IMR-90 (cell line): ENCODE measurements at regions not wholly inside any gene's neighbourhood (a gene's known extent, or its start where the extent isn't known, plus 50 kb on each side); places are given as distances from the start of the nearest gene placed in this dataset.

Experiments
- ATAC-seq: fragments of 200-7000 bp; cut with Tn5 transposase; 2 replicates; pipeline ENCODE4 v1.9.1; 2020; ENCODE audit warnings: low read depth, mild to moderate bottlenecking, moderate library complexity
- BruUV-seq: library from RNA; stranded (reverse); fragments of 400-500 nt; replicated peaks from 2 replicates; lab custom pipeline; 2021; lab: Mats Ljungman, UMichigan
- CTCF ChIA-PET: fragments of 300-600 bp; formaldehyde crosslinking; extraction: SDS; loops from one replicate; lab custom pipeline; 2021; ENCODE audit warnings: antibody characterized with exemption; lab: Yijun Ruan, JAX
- POLR2A ChIA-PET: fragments of 300-600 bp; sonication (Branson Sonifier 250); formaldehyde crosslinking; loops from one replicate; lab custom pipeline; 2022; ENCODE audit warnings: antibody characterized with exemption; ENCODE audit not compliant: unreplicated experiment; lab: Charles Lee
- DNase-seq: peaks from one replicate; pipeline ENCODE4 v3.0.0; 2013
- H2AFZ ChIP-seq: replicated peaks from 2 replicates; pipeline ENCODE3; 2013; ENCODE audit warnings: low read length, mild to moderate bottlenecking; ENCODE audit not compliant: poor library complexity
- H2AK5ac ChIP-seq: 2 replicates; pipeline ENCODE4 v1.6.1; 2013; ENCODE audit warnings: low read depth, low read length, inconsistent platforms
- H2AK9ac ChIP-seq: replicated peaks from 2 replicates; pipeline ENCODE3; 2013; ENCODE audit warnings: mild to moderate bottlenecking, low read depth, low read length, moderate library complexity; ENCODE audit not compliant: poor library complexity
- H2BK120ac ChIP-seq: 2 replicates; pipeline ENCODE4 v1.6.1; 2013; ENCODE audit warnings: low read depth, low read length, inconsistent platforms
- H2BK15ac ChIP-seq: 3 replicates; pipeline ENCODE4 v1.6.1; 2013; ENCODE audit warnings: low read depth, low read length, inconsistent platforms
- H2BK20ac ChIP-seq: 2 replicates; pipeline ENCODE4 v1.6.1; 2013; ENCODE audit warnings: low read depth, mild to moderate bottlenecking, inconsistent platforms, low read length, moderate library complexity
- H2BK5ac ChIP-seq: 2 replicates; pipeline ENCODE4 v1.6.1; 2013; ENCODE audit warnings: mild to moderate bottlenecking, low read depth, low read length, inconsistent platforms; ENCODE audit not compliant: poor library complexity, severe bottlenecking
- H3K14ac ChIP-seq: replicated peaks from 2 replicates; pipeline ENCODE4 v1.6.1; 2013; ENCODE audit warnings: low read depth, low read length, inconsistent platforms
- H3K18ac ChIP-seq: 2 replicates; pipeline ENCODE4 v1.6.1; 2013; ENCODE audit warnings: low read depth, low read length, control low read depth
- H3K23ac ChIP-seq: 2 replicates; pipeline ENCODE4 v1.6.1; 2013; ENCODE audit warnings: low read depth, low read length, inconsistent platforms
- H3K27ac ChIP-seq: 2 replicates; pipeline ENCODE4 v1.5.1; 2013; ENCODE audit warnings: mild to moderate bottlenecking, control low read depth, low read length; ENCODE audit not compliant: insufficient read depth
- H3K27me3 ChIP-seq: 2 replicates; pipeline ENCODE4 v1.6.1; 2013; ENCODE audit warnings: low read length; ENCODE audit not compliant: control insufficient read depth, insufficient read depth
- H3K36me3 ChIP-seq: 2 replicates; pipeline ENCODE4 v1.6.1; 2013; ENCODE audit warnings: low read length, mixed read lengths; ENCODE audit not compliant: control insufficient read depth, insufficient read depth
- H3K4ac ChIP-seq: 2 replicates; pipeline ENCODE4 v1.6.1; 2013; ENCODE audit warnings: low read depth, low read length, inconsistent platforms
- H3K4me1 ChIP-seq: 2 replicates; pipeline ENCODE4 v1.6.1; 2013; ENCODE audit warnings: low read length, mixed read lengths; ENCODE audit not compliant: control insufficient read depth, insufficient read depth
- H3K4me2 ChIP-seq: 2 replicates; pipeline ENCODE4 v1.6.1; 2013; ENCODE audit warnings: low read depth, mild to moderate bottlenecking, control low read depth, low read length, moderate library complexity
- H3K4me3 ChIP-seq: 2 replicates; pipeline ENCODE4 v1.5.1; 2013; ENCODE audit warnings: low read depth, mild to moderate bottlenecking, control low read depth, low read length, moderate library complexity; ENCODE audit not compliant: insufficient read depth
- H3K56ac ChIP-seq: 2 replicates; pipeline ENCODE4 v1.6.1; 2013; ENCODE audit warnings: low read length, inconsistent platforms; ENCODE audit not compliant: insufficient read depth; ENCODE audit errors: extremely low read depth
- H3K79me1 ChIP-seq, 2 experiments: 2 replicates each; pipeline ENCODE4 v1.6.1; 2013; ENCODE audit warnings: low read length in 2 of 2, inconsistent platforms in 1 of 2, low read depth in 1 of 2
- H3K9ac ChIP-seq: 2 replicates; pipeline ENCODE4 v1.6.1; 2013; ENCODE audit warnings: low read depth, low read length, control low read depth
- H3K9me1 ChIP-seq: 2 replicates; pipeline ENCODE4 v1.6.1; 2013; ENCODE audit warnings: low read length, inconsistent platforms; ENCODE audit not compliant: insufficient read depth
- H3K9me3 ChIP-seq: 2 replicates; pipeline ENCODE4 v1.6.1; 2013; ENCODE audit warnings: low read length; ENCODE audit not compliant: control insufficient read depth, insufficient read depth
- H4K20me1 ChIP-seq: 2 replicates; pipeline ENCODE4 v1.6.1; 2013; ENCODE audit warnings: low read length, inconsistent platforms; ENCODE audit not compliant: insufficient read depth
- H4K5ac ChIP-seq: 2 replicates; pipeline ENCODE4 v1.6.1; 2013; ENCODE audit warnings: mild to moderate bottlenecking, low read depth, low read length, control low read depth
- H4K8ac ChIP-seq, 2 experiments: 2 replicates each; pipeline ENCODE4 v1.6.1; 2013; ENCODE audit warnings: low read depth in 2 of 2, low read length in 2 of 2, control low read depth in 1 of 2, inconsistent platforms in 1 of 2
- H4K91ac ChIP-seq: 2 replicates; pipeline ENCODE4 v1.6.1; 2013; ENCODE audit warnings: low read depth, low read length, inconsistent platforms; ENCODE audit not compliant: insufficient read depth
- SMC3 ChIP-seq: fragments of 150-350 bp; IDR thresholded peaks from 2 replicates; pipeline ENCODE4 v1.6.1; 2016; ENCODE audit warnings: low read depth, mild to moderate bottlenecking, antibody characterized with exemption, low read length, moderate library complexity
- WGBS, 2 experiments: methylation state at CpG; one replicate each; pipeline versions ENCODE4 v1.1.5 to v1.1.7; 2013; ENCODE audit warnings: missing lambda C conversion rate in 2 of 2; ENCODE audit not compliant: insufficient read length in 1 of 2; ENCODE audit errors: extremely low coverage in 2 of 2; 5-methylcytosine and 5-hydroxymethylcytosine counted together
- dilution Hi-C: fragments of 300-500 bp; cut with HindIII; formaldehyde crosslinking; loops from one replicate; pipeline ENCODE4 v1.14.3; 2018; ENCODE audit warnings: low sequenced_read_pairs; ENCODE audit not compliant: unreplicated experiment
- in situ Hi-C: fragments of 300-500 bp; cut with MboI; formaldehyde crosslinking; loops from 3 replicates; pipeline ENCODE4 v1.14.3; 2019; ENCODE audit warnings: low sequenced_read_pairs, inconsistent platforms, mixed read lengths
- intact Hi-C: fragments of 100-400 bp; cut with micrococcal nuclease; formaldehyde crosslinking; loops from 2 replicates; pipeline ENCODE4 v1.10.0; 2022
- TF ChIP-seq, protein P1 (sequence below): conservative IDR thresholded peaks from 2 replicates; pipeline ENCODE4 v1.5.1; 2012; ENCODE audit warnings: mild to moderate bottlenecking, low read depth, low read length, improper control_type of control experiment

DNA sequence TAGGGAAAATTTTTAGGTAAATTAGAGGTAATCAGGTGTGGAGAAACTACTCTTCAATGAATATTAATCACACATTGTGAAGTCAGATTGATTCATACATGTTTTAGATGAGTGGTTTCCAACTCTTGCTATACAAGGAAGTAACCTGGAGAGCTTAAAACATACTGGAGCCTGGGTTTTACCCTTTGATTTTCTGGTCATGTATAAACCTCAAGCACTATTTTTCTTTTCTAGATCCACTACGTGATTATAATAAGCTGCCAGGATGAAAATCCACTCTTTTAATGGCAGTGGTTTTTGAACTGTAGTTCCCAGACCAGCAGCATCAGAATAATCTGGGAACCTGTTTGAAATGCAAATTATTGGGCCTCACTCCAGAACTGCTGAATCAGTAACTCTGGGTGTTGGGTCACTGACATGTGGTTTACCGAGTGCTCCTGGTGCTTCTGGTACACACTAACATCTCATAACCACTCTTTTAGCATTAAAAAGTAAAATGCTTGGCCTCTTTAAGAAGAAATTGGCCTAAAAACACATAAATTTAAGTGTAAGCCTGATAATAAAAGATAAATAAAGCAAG is 63.4 kb downstream of the DCAF12L1 start:
- Histone ChIP-seq H3K27ac (no peak overlapping the region), H2BK120ac (no peak overlapping the region), H3K23ac (no peak overlapping the region), H3K9ac (no peak overlapping the region), H3K14ac (no peak overlapping the region), H3K4me2 (no peak overlapping the region), H2BK15ac (no peak overlapping the region), H3K9me1 (no peaks in the 10 kb centered on the region), H2AK9ac (no peak overlapping the region), H2BK20ac (no peak overlapping the region), H2AFZ (no peak overlapping the region), H3K4me3 (no peak overlapping the region), H4K8ac (no peak overlapping the region), H3K9me3 (no peaks in the 10 kb centered on the region; the same call in 1 of the 2 replicates), H4K91ac (no peak overlapping the region), H3K4me1 (no peaks in the 10 kb centered on the region), H3K27me3 (no peaks in the 10 kb centered on the region), H3K79me1 (no peaks in the 10 kb centered on the region), H3K36me3 (no peaks in the 10 kb centered on the region), H3K18ac (no peak overlapping the region), H2AK5ac (no peak overlapping the region), H4K5ac (no peak overlapping the region), H4K20me1 (no peaks in the 10 kb centered on the region), H3K56ac (no peak overlapping the region), H2BK5ac (no peak overlapping the region), H3K4ac (no peak overlapping the region)
- ATAC-seq (no peak), DNase-seq (no peak)
- BruUV-seq, result no TSS peak
- dilution Hi-C loops, result no loop called here
- ChIA-PET CTCF (no interaction called here), POLR2A (no interaction called here)
- in situ Hi-C loops, result no loop called here
- intact Hi-C loops, result no loop called here
- WGBS, 2 experiments, result no CpG with 5 or more reads among the region's 2 CpGs
- no peak for TF ChIP-seq SMC3
- TF ChIP-seq, protein P1, sequence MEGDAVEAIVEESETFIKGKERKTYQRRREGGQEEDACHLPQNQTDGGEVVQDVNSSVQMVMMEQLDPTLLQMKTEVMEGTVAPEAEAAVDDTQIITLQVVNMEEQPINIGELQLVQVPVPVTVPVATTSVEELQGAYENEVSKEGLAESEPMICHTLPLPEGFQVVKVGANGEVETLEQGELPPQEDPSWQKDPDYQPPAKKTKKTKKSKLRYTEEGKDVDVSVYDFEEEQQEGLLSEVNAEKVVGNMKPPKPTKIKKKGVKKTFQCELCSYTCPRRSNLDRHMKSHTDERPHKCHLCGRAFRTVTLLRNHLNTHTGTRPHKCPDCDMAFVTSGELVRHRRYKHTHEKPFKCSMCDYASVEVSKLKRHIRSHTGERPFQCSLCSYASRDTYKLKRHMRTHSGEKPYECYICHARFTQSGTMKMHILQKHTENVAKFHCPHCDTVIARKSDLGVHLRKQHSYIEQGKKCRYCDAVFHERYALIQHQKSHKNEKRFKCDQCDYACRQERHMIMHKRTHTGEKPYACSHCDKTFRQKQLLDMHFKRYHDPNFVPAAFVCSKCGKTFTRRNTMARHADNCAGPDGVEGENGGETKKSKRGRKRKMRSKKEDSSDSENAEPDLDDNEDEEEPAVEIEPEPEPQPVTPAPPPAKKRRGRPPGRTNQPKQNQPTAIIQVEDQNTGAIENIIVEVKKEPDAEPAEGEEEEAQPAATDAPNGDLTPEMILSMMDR, result no peak
